ENCODE measurements at regions not wholly inside any gene's neighbourhood (a gene's known extent, or its start where the extent isn't known, plus 50 kb on each side); places are given as distances from the start of the nearest gene placed in this dataset.

DNA sequence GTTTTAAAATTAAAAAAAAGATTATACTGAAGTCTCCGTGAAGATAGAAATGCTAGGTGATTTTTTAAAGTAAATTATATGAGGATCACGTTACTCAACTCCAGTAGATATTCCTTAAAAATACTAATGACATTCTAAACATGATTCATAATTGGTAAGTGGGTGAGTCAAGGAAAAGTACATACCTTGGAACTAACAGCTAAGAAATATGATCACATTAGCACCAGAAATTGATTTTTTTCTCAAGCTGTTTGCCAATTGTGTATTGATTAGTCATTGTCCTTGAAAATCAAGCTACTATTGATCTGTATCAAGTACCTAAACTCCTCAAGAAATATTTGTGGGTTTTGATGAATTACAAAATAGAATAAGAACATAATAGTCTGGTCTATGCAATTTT, 362.6 kb upstream of the PPP1R2C start:
- H3K56ac ChIP-seq (replicated peaks; ENCODE audit: insufficient read length, low read depth, low read length): no peak overlapping the region
- FAIRE-seq: no peak
- H2BK5ac ChIP-seq (ENCODE audit: low read depth, low read length): no peak overlapping the region
- no peaks in the 10 kb centered on the region for H3K9me3 ChIP-seq (ENCODE audit: insufficient read depth in 2 of 2, low read depth in 1 of 2, low read length in 1 of 2)
- H3K4me2 ChIP-seq (ENCODE audit: insufficient read depth in 1 of 2, low read depth in 2 of 2, low read length in 2 of 2): no peak overlapping the region
- H4K5ac ChIP-seq (ENCODE audit: insufficient read length, low read depth, low read length): no peak overlapping the region
- H2AFZ ChIP-seq (ENCODE audit: low read length): no peak overlapping the region
- H3K4me1 ChIP-seq (replicated peaks in 1 of 4; ENCODE audit: control insufficient read depth in 3 of 4, insufficient read depth in 4 of 4, low read length in 3 of 4): no peaks in the 10 kb centered on the region
- no peak overlapping the region for H3K18ac ChIP-seq (ENCODE audit: extremely low read depth, low read length)
- H2BK12ac ChIP-seq (ENCODE audit: low read depth, low read length): no peak overlapping the region
- H3K23ac ChIP-seq (ENCODE audit: insufficient read length): no peak overlapping the region
- H2BK120ac ChIP-seq (replicated peaks; ENCODE audit: low read depth, low read length): no peak overlapping the region
- 100% methylated on average over 2 of the region's 2 CpGs; no CpG with 5 or more reads in 1 of the 2 experiments for WGBS, 2 experiments (ENCODE audit: extremely low coverage in 1 of 2, insufficient coverage in 1 of 2, insufficient read length in 1 of 2, insufficient replicate concordance in 2 of 2, low coverage in 1 of 2, low lambda C conversion rate in 2 of 2, missing lambda C conversion rate in 1 of 2)
- H3K27me3 ChIP-seq (replicated peaks in 1 of 4; ENCODE audit: control insufficient read depth in 3 of 4, extremely low read depth in 1 of 4, insufficient read depth in 3 of 4, low read length in 3 of 4): no peaks in the 10 kb centered on the region
- no peak for DNase-seq (ENCODE audit: low read depth in 1 of 2, low spot score in 2 of 2)
- ChIA-PET CTCF (ENCODE audit: partially characterized antibody) (no interaction called here), POLR2A (ENCODE audit: partially characterized antibody) (no interaction called here)
- no peak overlapping the region for H3K14ac ChIP-seq (ENCODE audit: insufficient read length)
- no peak overlapping the region for H3K4ac ChIP-seq (replicated peaks; ENCODE audit: insufficient read length, low read depth, low read length)
- H3K27ac ChIP-seq (ENCODE audit: low read depth, low read length): no peak overlapping the region
- H3K4me3 ChIP-seq (ENCODE audit: extremely low read depth in 1 of 4, insufficient read depth in 2 of 4, low read depth in 3 of 4, low read length in 4 of 4): no peak overlapping the region
- H2BK20ac ChIP-seq (ENCODE audit: low read length): no peak overlapping the region
- H3K36me3 ChIP-seq (ENCODE audit: control insufficient read depth in 2 of 4, insufficient read depth in 4 of 4, low read length in 3 of 4): no peaks in the 10 kb centered on the region
- no peak overlapping the region for H3K9ac ChIP-seq (replicated peaks in 1 of 4; ENCODE audit: extremely low read depth in 1 of 4, low read depth in 3 of 4, low read length in 3 of 4)
- no peak overlapping the region for H2AK5ac ChIP-seq (ENCODE audit: low read depth, low read length)
- no peak overlapping the region for H2BK15ac ChIP-seq (ENCODE audit: low read length)
- no peak overlapping the region for H4K8ac ChIP-seq (ENCODE audit: extremely low read depth, insufficient read depth, low read length)
- H3K79me1 ChIP-seq (ENCODE audit: low read depth, low read length): no peaks in the 10 kb centered on the region
- H4K91ac ChIP-seq (replicated peaks; ENCODE audit: insufficient read length, low read length): no peak overlapping the region
- H3K23me2 ChIP-seq (ENCODE audit: low read depth, low read length): no peaks in the 10 kb centered on the region
- H4K20me1 ChIP-seq (replicated peaks in 1 of 2; ENCODE audit: control insufficient read depth in 1 of 2, insufficient read depth in 2 of 2, low read length in 2 of 2): no peaks in the 10 kb centered on the region
- H3K79me2 ChIP-seq (ENCODE audit: control insufficient read depth in 1 of 2, insufficient read depth in 2 of 2, low read length in 2 of 2): no peaks in the 10 kb centered on the region
- TF ChIP-seq, protein P1, sequence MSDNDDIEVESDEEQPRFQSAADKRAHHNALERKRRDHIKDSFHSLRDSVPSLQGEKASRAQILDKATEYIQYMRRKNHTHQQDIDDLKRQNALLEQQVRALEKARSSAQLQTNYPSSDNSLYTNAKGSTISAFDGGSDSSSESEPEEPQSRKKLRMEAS (IDR thresholded peaks at IDR 0.05): no peak
- TF ChIP-seq, protein P2, sequence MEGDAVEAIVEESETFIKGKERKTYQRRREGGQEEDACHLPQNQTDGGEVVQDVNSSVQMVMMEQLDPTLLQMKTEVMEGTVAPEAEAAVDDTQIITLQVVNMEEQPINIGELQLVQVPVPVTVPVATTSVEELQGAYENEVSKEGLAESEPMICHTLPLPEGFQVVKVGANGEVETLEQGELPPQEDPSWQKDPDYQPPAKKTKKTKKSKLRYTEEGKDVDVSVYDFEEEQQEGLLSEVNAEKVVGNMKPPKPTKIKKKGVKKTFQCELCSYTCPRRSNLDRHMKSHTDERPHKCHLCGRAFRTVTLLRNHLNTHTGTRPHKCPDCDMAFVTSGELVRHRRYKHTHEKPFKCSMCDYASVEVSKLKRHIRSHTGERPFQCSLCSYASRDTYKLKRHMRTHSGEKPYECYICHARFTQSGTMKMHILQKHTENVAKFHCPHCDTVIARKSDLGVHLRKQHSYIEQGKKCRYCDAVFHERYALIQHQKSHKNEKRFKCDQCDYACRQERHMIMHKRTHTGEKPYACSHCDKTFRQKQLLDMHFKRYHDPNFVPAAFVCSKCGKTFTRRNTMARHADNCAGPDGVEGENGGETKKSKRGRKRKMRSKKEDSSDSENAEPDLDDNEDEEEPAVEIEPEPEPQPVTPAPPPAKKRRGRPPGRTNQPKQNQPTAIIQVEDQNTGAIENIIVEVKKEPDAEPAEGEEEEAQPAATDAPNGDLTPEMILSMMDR (IDR thresholded peaks at IDR 0.05; ENCODE audit: control extremely low read depth in 1 of 3, insufficient read depth in 1 of 3, low read depth in 1 of 3, low read length in 3 of 3): no peak
- TF ChIP-seq, protein P3, sequence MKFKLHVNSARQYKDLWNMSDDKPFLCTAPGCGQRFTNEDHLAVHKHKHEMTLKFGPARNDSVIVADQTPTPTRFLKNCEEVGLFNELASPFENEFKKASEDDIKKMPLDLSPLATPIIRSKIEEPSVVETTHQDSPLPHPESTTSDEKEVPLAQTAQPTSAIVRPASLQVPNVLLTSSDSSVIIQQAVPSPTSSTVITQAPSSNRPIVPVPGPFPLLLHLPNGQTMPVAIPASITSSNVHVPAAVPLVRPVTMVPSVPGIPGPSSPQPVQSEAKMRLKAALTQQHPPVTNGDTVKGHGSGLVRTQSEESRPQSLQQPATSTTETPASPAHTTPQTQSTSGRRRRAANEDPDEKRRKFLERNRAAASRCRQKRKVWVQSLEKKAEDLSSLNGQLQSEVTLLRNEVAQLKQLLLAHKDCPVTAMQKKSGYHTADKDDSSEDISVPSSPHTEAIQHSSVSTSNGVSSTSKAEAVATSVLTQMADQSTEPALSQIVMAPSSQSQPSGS (IDR thresholded peaks at IDR 0.05; ENCODE audit: low read length): no peak
- TF ChIP-seq BRCA1 (IDR thresholded peaks at IDR 0.05; ENCODE audit: low read depth, low read length): no peak
- TF ChIP-seq SIN3A (conservative IDR thresholded peaks at IDR 0.05 in 1 of 2, IDR thresholded peaks at IDR 0.05 in 1 of 2; ENCODE audit: low read depth in 1 of 2, low read length in 2 of 2): no peak
- TF ChIP-seq SP1 (IDR thresholded peaks at IDR 0.05; ENCODE audit: low read depth, low read length): no peak
- no peak for TF ChIP-seq RBBP5 (IDR thresholded peaks at IDR 0.05; ENCODE audit: borderline replicate concordance, low read depth, low read length)
- TF ChIP-seq ZNF274 (IDR thresholded peaks at IDR 0.05; ENCODE audit: borderline replicate concordance, extremely low read depth, low read length): no peak
- TF ChIP-seq JUND (IDR thresholded peaks at IDR 0.05; ENCODE audit: low read length): no peak
- TF ChIP-seq HDAC2 (IDR thresholded peaks at IDR 0.05; ENCODE audit: borderline replicate concordance in 1 of 2, low read depth in 2 of 2, low read length in 2 of 2): no peak
